ENCODE measurements at regions not wholly inside any gene's neighbourhood (a gene's known extent, or its start where the extent isn't known, plus 50 kb on each side); places are given as distances from the start of the nearest gene placed in this dataset.

DNA sequence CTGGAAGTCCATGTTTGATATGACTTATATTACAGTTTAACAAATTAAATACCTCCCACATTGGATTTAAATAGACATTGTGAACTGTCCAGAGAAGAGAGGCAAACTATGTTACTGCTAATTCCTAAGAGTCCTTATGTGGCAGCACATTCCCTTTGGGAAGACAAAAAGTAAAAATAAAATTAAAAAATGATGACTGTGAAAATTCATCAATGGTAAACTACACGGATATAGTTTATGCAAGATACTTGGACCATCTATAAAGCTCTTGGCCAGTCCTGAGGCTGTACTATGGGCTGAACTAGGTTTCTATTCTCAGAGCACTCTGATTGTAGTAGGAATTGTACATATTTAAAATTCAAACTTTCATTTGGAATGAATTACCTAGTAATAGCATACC is 206.4 kb downstream of the LRRK2 start:
- TF ChIP-seq, protein P1, sequence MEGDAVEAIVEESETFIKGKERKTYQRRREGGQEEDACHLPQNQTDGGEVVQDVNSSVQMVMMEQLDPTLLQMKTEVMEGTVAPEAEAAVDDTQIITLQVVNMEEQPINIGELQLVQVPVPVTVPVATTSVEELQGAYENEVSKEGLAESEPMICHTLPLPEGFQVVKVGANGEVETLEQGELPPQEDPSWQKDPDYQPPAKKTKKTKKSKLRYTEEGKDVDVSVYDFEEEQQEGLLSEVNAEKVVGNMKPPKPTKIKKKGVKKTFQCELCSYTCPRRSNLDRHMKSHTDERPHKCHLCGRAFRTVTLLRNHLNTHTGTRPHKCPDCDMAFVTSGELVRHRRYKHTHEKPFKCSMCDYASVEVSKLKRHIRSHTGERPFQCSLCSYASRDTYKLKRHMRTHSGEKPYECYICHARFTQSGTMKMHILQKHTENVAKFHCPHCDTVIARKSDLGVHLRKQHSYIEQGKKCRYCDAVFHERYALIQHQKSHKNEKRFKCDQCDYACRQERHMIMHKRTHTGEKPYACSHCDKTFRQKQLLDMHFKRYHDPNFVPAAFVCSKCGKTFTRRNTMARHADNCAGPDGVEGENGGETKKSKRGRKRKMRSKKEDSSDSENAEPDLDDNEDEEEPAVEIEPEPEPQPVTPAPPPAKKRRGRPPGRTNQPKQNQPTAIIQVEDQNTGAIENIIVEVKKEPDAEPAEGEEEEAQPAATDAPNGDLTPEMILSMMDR (IDR thresholded peaks at IDR 0.05; ENCODE audit: unreplicated experiment): no peak
- Mint-ChIP-seq H3K27ac (ENCODE audit: unreplicated experiment) (no peak overlapping the region), H3K36me3 (ENCODE audit: insufficient read depth, unreplicated experiment) (no peaks in the 10 kb centered on the region), H3K9me3 (ENCODE audit: low read depth, unreplicated experiment) (no peaks in the 10 kb centered on the region), H3K27me3 (ENCODE audit: unreplicated experiment) (no peaks in the 10 kb centered on the region), H3K4me1 (ENCODE audit: low read depth, unreplicated experiment) (no peaks in the 10 kb centered on the region), H3K4me3 (ENCODE audit: low read depth, unreplicated experiment) (no peak overlapping the region)
- CTCF ChIA-PET: no interaction called here
- DNase-seq: no peak
- BruUV-seq (replicated peaks): no TSS peak
- intact Hi-C loops (cut with micrococcal nuclease; ENCODE audit: unreplicated experiment): loop anchor here (10.0 kb wide), 1 partner anchor 96 kb away; no protein-coding TSS in a partner anchor

GRCh38 chr12:40435251-40435650 is 210.5 kb downstream of the LRRK2 start:
- CTCF ChIA-PET: no interaction called here
- BruUV-seq (replicated peaks): no TSS peak
- H3K27ac Mint-ChIP-seq (ENCODE audit: unreplicated experiment): no peak overlapping the region

GRCh38 chr12:40435951-40436350 is 211.2 kb downstream of the LRRK2 start:
- H3K4me3 Mint-ChIP-seq (ENCODE audit: low read depth, unreplicated experiment): no peak overlapping the region
- H3K36me3 Mint-ChIP-seq (ENCODE audit: insufficient read depth, unreplicated experiment): no peaks in the 10 kb centered on the region
- TF ChIP-seq, protein P1 (IDR thresholded peaks at IDR 0.05; ENCODE audit: unreplicated experiment): no peak
- no TSS peak for BruUV-seq (replicated peaks)
- no peaks in the 10 kb centered on the region for H3K4me1 Mint-ChIP-seq (ENCODE audit: low read depth, unreplicated experiment)
- no peaks in the 10 kb centered on the region for H3K27me3 Mint-ChIP-seq (ENCODE audit: unreplicated experiment)
- no peaks in the 10 kb centered on the region for H3K9me3 Mint-ChIP-seq (ENCODE audit: low read depth, unreplicated experiment)
- H3K27ac Mint-ChIP-seq (ENCODE audit: unreplicated experiment): no peak overlapping the region
- intact Hi-C loops (cut with micrococcal nuclease; ENCODE audit: unreplicated experiment): loop anchor here (10.0 kb wide), 1 partner anchor 101 kb away; no protein-coding TSS in a partner anchor
- no peak for DNase-seq
- CTCF ChIA-PET: no interaction called here

More at GRCh38 chr12:40435251-40435650, 210.5 kb downstream of the LRRK2 start:
- Mint-ChIP-seq H3K4me1 (ENCODE audit: low read depth, unreplicated experiment) (no peaks in the 10 kb centered on the region), H3K36me3 (ENCODE audit: insufficient read depth, unreplicated experiment) (no peaks in the 10 kb centered on the region), H3K9me3 (ENCODE audit: low read depth, unreplicated experiment) (no peaks in the 10 kb centered on the region), H3K4me3 (ENCODE audit: low read depth, unreplicated experiment) (no peak overlapping the region), H3K27me3 (ENCODE audit: unreplicated experiment) (no peaks in the 10 kb centered on the region)
- DNase-seq: no peak
- TF ChIP-seq, protein P1 (IDR thresholded peaks at IDR 0.05; ENCODE audit: unreplicated experiment): no peak
- intact Hi-C loops (cut with micrococcal nuclease; ENCODE audit: unreplicated experiment): loop anchor here (10.0 kb wide), 1 partner anchor 100 kb away; no protein-coding TSS in a partner anchor

DNA sequence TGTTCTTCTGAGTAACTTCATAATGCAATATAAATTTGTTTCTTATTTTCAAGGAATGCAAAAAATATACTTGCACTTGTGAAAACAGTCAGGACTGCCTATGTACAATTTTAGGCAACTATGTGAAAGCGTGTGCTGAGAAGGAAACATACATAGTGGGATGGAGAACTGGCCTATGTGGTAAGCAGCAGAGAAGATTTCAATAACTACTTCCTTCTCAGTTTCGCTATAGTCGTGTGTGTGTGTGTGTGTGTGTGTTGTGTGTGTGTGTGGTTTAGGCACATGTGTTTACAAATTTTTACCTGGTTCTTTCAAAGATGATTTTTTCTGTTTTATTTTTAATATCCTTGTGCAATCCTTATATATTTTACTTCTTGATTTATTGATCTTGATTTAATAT is 211.8 kb downstream of the LRRK2 start:
- no peaks in the 10 kb centered on the region for H3K27me3 Mint-ChIP-seq (ENCODE audit: unreplicated experiment)
- no peak overlapping the region for H3K27ac Mint-ChIP-seq (ENCODE audit: unreplicated experiment)
- H3K9me3 Mint-ChIP-seq (ENCODE audit: low read depth, unreplicated experiment): no peaks in the 10 kb centered on the region
- TF ChIP-seq, protein P1 (IDR thresholded peaks at IDR 0.05; ENCODE audit: unreplicated experiment): no peak
- no peak for DNase-seq
- H3K4me3 Mint-ChIP-seq (ENCODE audit: low read depth, unreplicated experiment): no peak overlapping the region
- BruUV-seq (replicated peaks): no TSS peak
- no peaks in the 10 kb centered on the region for H3K4me1 Mint-ChIP-seq (ENCODE audit: low read depth, unreplicated experiment)
- intact Hi-C loops (cut with micrococcal nuclease; ENCODE audit: unreplicated experiment): loop anchor here (10.0 kb wide), 1 partner anchor 102 kb away; no protein-coding TSS in a partner anchor
- CTCF ChIA-PET: no interaction called here
- H3K36me3 Mint-ChIP-seq (ENCODE audit: insufficient read depth, unreplicated experiment): no peaks in the 10 kb centered on the region
